ENCODE measurements at regions not wholly inside any gene's neighbourhood (a gene's known extent, or its start where the extent isn't known, plus 50 kb on each side); places are given as distances from the start of the nearest gene placed in this dataset.

DNA sequence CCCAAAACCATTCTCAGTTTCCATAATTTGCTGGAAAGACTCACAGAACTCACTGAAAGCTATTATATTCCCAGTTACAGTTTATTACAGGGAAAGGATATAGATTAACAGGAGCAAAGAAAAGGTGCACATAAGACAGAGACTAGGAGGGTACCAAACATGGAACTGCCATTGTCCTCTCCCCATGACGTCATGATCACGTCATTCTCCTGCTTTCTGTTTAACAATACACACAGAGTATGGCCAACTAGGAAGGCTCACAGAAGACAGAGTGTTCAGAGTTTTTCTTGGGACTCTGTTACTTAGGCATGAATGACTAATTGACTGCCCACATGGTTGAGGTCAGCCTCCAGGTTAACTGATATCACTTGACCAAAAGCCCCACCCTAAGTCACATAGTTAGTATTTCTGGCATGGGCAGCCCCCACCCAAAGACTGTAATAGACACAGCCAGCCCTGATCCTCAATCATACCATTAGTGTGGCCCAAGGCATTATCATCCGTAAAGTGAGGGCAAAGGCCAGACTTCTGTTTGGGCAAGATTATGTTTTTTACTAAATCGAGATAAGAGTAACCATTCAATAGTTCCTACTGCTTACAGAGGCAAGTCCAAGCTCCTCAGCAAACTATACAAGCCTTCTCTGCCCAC, 353.5 kb upstream of the POU5F2 start (continued):
- TF ChIP-seq GTF2F1 (IDR thresholded peaks at IDR 0.05; ENCODE audit: borderline replicate concordance, low read depth, low read length) (no peak), SP2 (IDR thresholded peaks at IDR 0.05; ENCODE audit: low read length) (no peak)

Measured in H1 (cell line).